ENCODE measurements at regions not wholly inside any gene's neighbourhood (a gene's known extent, or its start where the extent isn't known, plus 50 kb on each side); places are given as distances from the start of the nearest gene placed in this dataset.

- peaks cover 8% of the 10 kb centered on the region for H3K4me1 ChIP-seq (ENCODE audit: insufficient read depth, low read length)
- no peaks in the 10 kb centered on the region for H3K9me3 ChIP-seq (ENCODE audit: low read depth, low read length)
- H3K4me3 ChIP-seq (ENCODE audit: low read length), result no peak overlapping the region
Measured at GRCh38 chr17:14759325-14759724, 458.4 kb downstream of the HS3ST3B1 start.

GRCh38 chr17:14756479-14756878, 455.6 kb downstream of the HS3ST3B1 start:
- Histone ChIP-seq H3K4me1 (ENCODE audit: insufficient read depth, low read length) (no peaks in the 10 kb centered on the region), H3K9me3 (ENCODE audit: low read depth, low read length) (no peaks in the 10 kb centered on the region), H3K4me3 (ENCODE audit: low read length) (no peak overlapping the region), H3K27me3 (ENCODE audit: insufficient read depth, low read length) (no peaks in the 10 kb centered on the region)

More at GRCh38 chr17:14759325-14759724, 458.4 kb downstream of the HS3ST3B1 start:
- no peaks in the 10 kb centered on the region for H3K27me3 ChIP-seq (ENCODE audit: insufficient read depth, low read length)

GRCh38 chr17:14755002-14755401, 454.1 kb downstream of the HS3ST3B1 start:
- Histone ChIP-seq H3K4me3 (ENCODE audit: low read length) (no peak overlapping the region), H3K27me3 (ENCODE audit: insufficient read depth, low read length) (no peaks in the 10 kb centered on the region), H3K4me1 (ENCODE audit: insufficient read depth, low read length) (no peaks in the 10 kb centered on the region), H3K9me3 (ENCODE audit: low read depth, low read length) (no peaks in the 10 kb centered on the region)

- Histone ChIP-seq H3K9me3 (ENCODE audit: low read depth, low read length) (no peaks in the 10 kb centered on the region), H3K27me3 (ENCODE audit: insufficient read depth, low read length) (no peaks in the 10 kb centered on the region), H3K4me3 (ENCODE audit: low read length) (no peak overlapping the region), H3K4me1 (ENCODE audit: insufficient read depth, low read length) (peaks cover 9% of the 10 kb centered on the region)
Measured at GRCh38 chr17:14753383-14753782, 452.5 kb downstream of the HS3ST3B1 start.

GRCh38 chr17:14752011-14752410, 451.1 kb downstream of the HS3ST3B1 start:
- no peak overlapping the region for H3K4me3 ChIP-seq (ENCODE audit: low read length)
- no peaks in the 10 kb centered on the region for H3K27me3 ChIP-seq (ENCODE audit: insufficient read depth, low read length)
- H3K4me1 ChIP-seq (ENCODE audit: insufficient read depth, low read length), result peaks cover 20% of the 10 kb centered on the region
- no peaks in the 10 kb centered on the region for H3K9me3 ChIP-seq (ENCODE audit: low read depth, low read length)

GRCh38 chr17:14750866-14751265, 450.0 kb downstream of the HS3ST3B1 start:
- Histone ChIP-seq H3K4me1 (ENCODE audit: insufficient read depth, low read length) (peaks cover 31% of the 10 kb centered on the region), H3K4me3 (ENCODE audit: low read length) (no peak overlapping the region), H3K27me3 (ENCODE audit: insufficient read depth, low read length) (no peaks in the 10 kb centered on the region), H3K9me3 (ENCODE audit: low read depth, low read length) (no peaks in the 10 kb centered on the region)

GRCh38 chr17:14749269-14749668, 448.4 kb downstream of the HS3ST3B1 start:
- Histone ChIP-seq H3K4me1 (ENCODE audit: insufficient read depth, low read length) (peaks cover 42% of the 10 kb centered on the region), H3K4me3 (ENCODE audit: low read length) (no peak overlapping the region)

GRCh38 chr17:14748036-14748710, 447.3 kb downstream of the HS3ST3B1 start:
- no peak overlapping the region for H3K4me3 ChIP-seq (ENCODE audit: low read length)
- no peaks in the 10 kb centered on the region for H3K27me3 ChIP-seq (ENCODE audit: insufficient read depth, low read length)
- H3K4me1 ChIP-seq (ENCODE audit: insufficient read depth, low read length), result peaks cover 42% of the 10 kb centered on the region
- no peaks in the 10 kb centered on the region for H3K9me3 ChIP-seq (ENCODE audit: low read depth, low read length)

More at GRCh38 chr17:14749269-14749668, 448.4 kb downstream of the HS3ST3B1 start:
- Histone ChIP-seq H3K27me3 (ENCODE audit: insufficient read depth, low read length) (no peaks in the 10 kb centered on the region), H3K9me3 (ENCODE audit: low read depth, low read length) (no peaks in the 10 kb centered on the region)

GRCh38 chr17:14747603-14747950, 446.7 kb downstream of the HS3ST3B1 start:
- H3K27me3 ChIP-seq (ENCODE audit: insufficient read depth, low read length), result no peaks in the 10 kb centered on the region
- no peaks in the 10 kb centered on the region for H3K9me3 ChIP-seq (ENCODE audit: low read depth, low read length)
- no peak overlapping the region for H3K4me3 ChIP-seq (ENCODE audit: low read length)
- peaks cover 42% of the 10 kb centered on the region for H3K4me1 ChIP-seq (ENCODE audit: insufficient read depth, low read length)

GRCh38 chr17:14746822-14747602, 446.1 kb downstream of the HS3ST3B1 start:
- peaks cover 42% of the 10 kb centered on the region for H3K4me1 ChIP-seq (ENCODE audit: insufficient read depth, low read length)
- no peaks in the 10 kb centered on the region for H3K27me3 ChIP-seq (ENCODE audit: insufficient read depth, low read length)
- no peaks in the 10 kb centered on the region for H3K9me3 ChIP-seq (ENCODE audit: low read depth, low read length)
- no peak overlapping the region for H3K4me3 ChIP-seq (ENCODE audit: low read length)

GRCh38 chr17:14745541-14745940, 444.7 kb downstream of the HS3ST3B1 start:
- Histone ChIP-seq H3K4me1 (ENCODE audit: insufficient read depth, low read length) (peaks cover 42% of the 10 kb centered on the region), H3K4me3 (ENCODE audit: low read length) (no peak overlapping the region), H3K27me3 (ENCODE audit: insufficient read depth, low read length) (no peaks in the 10 kb centered on the region), H3K9me3 (ENCODE audit: low read depth, low read length) (no peaks in the 10 kb centered on the region)

- Histone ChIP-seq H3K9me3 (ENCODE audit: low read depth, low read length) (no peaks in the 10 kb centered on the region), H3K4me3 (ENCODE audit: low read length) (no peak overlapping the region), H3K4me1 (ENCODE audit: insufficient read depth, low read length) (peaks cover 49% of the 10 kb centered on the region)
Measured at GRCh38 chr17:14744761-14745473, 444.0 kb downstream of the HS3ST3B1 start.

GRCh38 chr17:14741491-14741890, 440.6 kb downstream of the HS3ST3B1 start:
- Histone ChIP-seq H3K9me3 (ENCODE audit: low read depth, low read length) (no peaks in the 10 kb centered on the region), H3K27me3 (ENCODE audit: insufficient read depth, low read length) (no peaks in the 10 kb centered on the region), H3K4me1 (ENCODE audit: insufficient read depth, low read length) (peaks cover 53% of the 10 kb centered on the region), H3K4me3 (ENCODE audit: low read length) (no peak overlapping the region)

More at GRCh38 chr17:14744761-14745473, 444.0 kb downstream of the HS3ST3B1 start:
- no peaks in the 10 kb centered on the region for H3K27me3 ChIP-seq (ENCODE audit: insufficient read depth, low read length)

GRCh38 chr17:14739656-14740431, 439.0 kb downstream of the HS3ST3B1 start:
- Histone ChIP-seq H3K27me3 (ENCODE audit: insufficient read depth, low read length) (no peaks in the 10 kb centered on the region), H3K4me1 (ENCODE audit: insufficient read depth, low read length) (peaks cover 37% of the 10 kb centered on the region), H3K9me3 (ENCODE audit: low read depth, low read length) (no peaks in the 10 kb centered on the region), H3K4me3 (ENCODE audit: low read length) (no peak overlapping the region)

- no peak overlapping the region for H3K4me3 ChIP-seq (ENCODE audit: low read length)
- H3K27me3 ChIP-seq (ENCODE audit: insufficient read depth, low read length), result no peaks in the 10 kb centered on the region
- H3K4me1 ChIP-seq (ENCODE audit: insufficient read depth, low read length), result peaks cover 39% of the 10 kb centered on the region
- H3K9me3 ChIP-seq (ENCODE audit: low read depth, low read length), result no peaks in the 10 kb centered on the region
Measured at GRCh38 chr17:14738652-14738988, 437.7 kb downstream of the HS3ST3B1 start.

Data from mononuclear cell (primary cell).